Lower leg skin (tissue), 3 donors: ENCODE measurements at regions not wholly inside any gene's neighbourhood (a gene's known extent, or its start where the extent isn't known, plus 50 kb on each side); places are given as distances from the start of the nearest gene placed in this dataset.

ENCODE experiments used
- POLR2A ChIP-seq, 2 donors: fragments of 450-650 bp; IDR thresholded peaks; one replicate each; pipeline ENCODE4 v1.6.1; 2016 to 2017; ENCODE audit warnings: antibody characterized with exemption in 2 of 2, mild to moderate bottlenecking in 1 of 2, moderate library complexity in 1 of 2
- TF ChIP-seq, protein P1 (sequence below), 3 donors: fragments of 450-650 bp; IDR thresholded peaks; one replicate each; pipeline ENCODE4 v1.5.1; 2016; ENCODE audit warnings: antibody characterized with exemption in 3 of 3, mild to moderate bottlenecking in 3 of 3, moderate library complexity in 2 of 3

DNA sequence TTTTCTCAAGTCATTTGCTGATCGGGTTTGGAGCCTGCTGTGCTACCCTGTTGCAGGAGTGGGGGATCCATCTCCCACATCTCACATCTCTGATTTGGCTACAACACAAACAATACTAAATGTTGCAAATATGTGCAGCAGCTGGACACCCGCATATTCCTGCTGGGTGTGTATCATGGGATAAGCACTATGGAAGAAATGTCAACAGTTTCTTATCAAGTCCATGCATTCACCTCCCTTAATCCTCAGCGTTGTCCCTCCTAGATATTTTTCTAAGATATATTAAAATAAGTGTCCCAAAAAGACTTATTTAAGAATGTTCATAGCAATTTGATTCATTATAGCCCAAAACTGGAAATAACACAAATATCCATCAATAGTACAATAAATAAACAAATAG lies 303.7 kb downstream of the TRIB2 start:
- TF ChIP-seq, protein P1, sequence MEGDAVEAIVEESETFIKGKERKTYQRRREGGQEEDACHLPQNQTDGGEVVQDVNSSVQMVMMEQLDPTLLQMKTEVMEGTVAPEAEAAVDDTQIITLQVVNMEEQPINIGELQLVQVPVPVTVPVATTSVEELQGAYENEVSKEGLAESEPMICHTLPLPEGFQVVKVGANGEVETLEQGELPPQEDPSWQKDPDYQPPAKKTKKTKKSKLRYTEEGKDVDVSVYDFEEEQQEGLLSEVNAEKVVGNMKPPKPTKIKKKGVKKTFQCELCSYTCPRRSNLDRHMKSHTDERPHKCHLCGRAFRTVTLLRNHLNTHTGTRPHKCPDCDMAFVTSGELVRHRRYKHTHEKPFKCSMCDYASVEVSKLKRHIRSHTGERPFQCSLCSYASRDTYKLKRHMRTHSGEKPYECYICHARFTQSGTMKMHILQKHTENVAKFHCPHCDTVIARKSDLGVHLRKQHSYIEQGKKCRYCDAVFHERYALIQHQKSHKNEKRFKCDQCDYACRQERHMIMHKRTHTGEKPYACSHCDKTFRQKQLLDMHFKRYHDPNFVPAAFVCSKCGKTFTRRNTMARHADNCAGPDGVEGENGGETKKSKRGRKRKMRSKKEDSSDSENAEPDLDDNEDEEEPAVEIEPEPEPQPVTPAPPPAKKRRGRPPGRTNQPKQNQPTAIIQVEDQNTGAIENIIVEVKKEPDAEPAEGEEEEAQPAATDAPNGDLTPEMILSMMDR (IDR thresholded peaks at IDR 0.05) = no peak
- TF ChIP-seq POLR2A (IDR thresholded peaks at IDR 0.05) = no peak
